ENCODE measurements at regions not wholly inside any gene's neighbourhood (a gene's known extent, or its start where the extent isn't known, plus 50 kb on each side); places are given as distances from the start of the nearest gene placed in this dataset.

DNA sequence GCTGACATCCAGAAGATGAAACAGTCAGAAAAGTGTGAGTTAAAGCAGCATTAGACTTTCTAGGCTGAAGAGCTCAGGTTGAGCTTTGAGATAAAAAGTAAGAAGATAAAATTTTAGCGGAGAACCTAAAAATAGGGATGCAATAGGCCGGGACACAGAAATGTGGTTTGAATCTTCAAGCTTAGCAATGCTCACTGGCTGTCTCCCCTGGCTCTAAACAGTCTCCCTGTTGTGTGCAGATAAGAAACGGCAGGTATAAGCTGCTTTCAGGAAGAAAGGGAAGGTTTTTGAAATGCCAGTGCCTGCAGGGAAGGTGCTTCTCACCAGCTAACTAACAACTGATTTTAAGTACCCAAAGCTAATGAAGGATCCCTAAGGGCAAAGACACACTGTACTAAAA is 718.7 kb upstream of the SGO1 start:
- TF ChIP-seq MYC (IDR thresholded peaks at IDR 0.05; ENCODE audit: low read depth, low read length) (no peak), POLR2A (IDR thresholded peaks at IDR 0.05; ENCODE audit: extremely low read depth, insufficient read length) (no peak)
- TF ChIP-seq, protein P1, sequence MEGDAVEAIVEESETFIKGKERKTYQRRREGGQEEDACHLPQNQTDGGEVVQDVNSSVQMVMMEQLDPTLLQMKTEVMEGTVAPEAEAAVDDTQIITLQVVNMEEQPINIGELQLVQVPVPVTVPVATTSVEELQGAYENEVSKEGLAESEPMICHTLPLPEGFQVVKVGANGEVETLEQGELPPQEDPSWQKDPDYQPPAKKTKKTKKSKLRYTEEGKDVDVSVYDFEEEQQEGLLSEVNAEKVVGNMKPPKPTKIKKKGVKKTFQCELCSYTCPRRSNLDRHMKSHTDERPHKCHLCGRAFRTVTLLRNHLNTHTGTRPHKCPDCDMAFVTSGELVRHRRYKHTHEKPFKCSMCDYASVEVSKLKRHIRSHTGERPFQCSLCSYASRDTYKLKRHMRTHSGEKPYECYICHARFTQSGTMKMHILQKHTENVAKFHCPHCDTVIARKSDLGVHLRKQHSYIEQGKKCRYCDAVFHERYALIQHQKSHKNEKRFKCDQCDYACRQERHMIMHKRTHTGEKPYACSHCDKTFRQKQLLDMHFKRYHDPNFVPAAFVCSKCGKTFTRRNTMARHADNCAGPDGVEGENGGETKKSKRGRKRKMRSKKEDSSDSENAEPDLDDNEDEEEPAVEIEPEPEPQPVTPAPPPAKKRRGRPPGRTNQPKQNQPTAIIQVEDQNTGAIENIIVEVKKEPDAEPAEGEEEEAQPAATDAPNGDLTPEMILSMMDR (IDR thresholded peaks at IDR 0.05; ENCODE audit: low read depth, low read length): no peak
- TF ChIP-seq, protein P2, sequence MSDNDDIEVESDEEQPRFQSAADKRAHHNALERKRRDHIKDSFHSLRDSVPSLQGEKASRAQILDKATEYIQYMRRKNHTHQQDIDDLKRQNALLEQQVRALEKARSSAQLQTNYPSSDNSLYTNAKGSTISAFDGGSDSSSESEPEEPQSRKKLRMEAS (IDR thresholded peaks at IDR 0.05; ENCODE audit: low read depth, low read length): no peak

All from NB4 (cell line).